ENCODE measurements at regions not wholly inside any gene's neighbourhood (a gene's known extent, or its start where the extent isn't known, plus 50 kb on each side); places are given as distances from the start of the nearest gene placed in this dataset.
"Not testable (repeated sequence)": the region's sequence is repeated elsewhere in the genome, so short reads cannot be mapped to it uniquely, and the experiment has no call there.

GRCh38 chr11:38759394-38759793 is 2161.4 kb upstream of the RAG2 start:
- H3K4me2 ChIP-seq (ENCODE audit: low read length), result no peak overlapping the region
- H3K27me3 ChIP-seq (ENCODE audit: control insufficient read depth, insufficient read depth, low read length), result no peaks in the 10 kb centered on the region
- no peaks in the 10 kb centered on the region for H3K4me1 ChIP-seq
- H3K27ac ChIP-seq, result no peak overlapping the region
- H3K9ac ChIP-seq, result no peak overlapping the region
- H2AFZ ChIP-seq, result no peak overlapping the region
- H3K9me3 ChIP-seq (ENCODE audit: control insufficient read depth, low read length), result no peaks in the 10 kb centered on the region
- TF ChIP-seq, protein P1, sequence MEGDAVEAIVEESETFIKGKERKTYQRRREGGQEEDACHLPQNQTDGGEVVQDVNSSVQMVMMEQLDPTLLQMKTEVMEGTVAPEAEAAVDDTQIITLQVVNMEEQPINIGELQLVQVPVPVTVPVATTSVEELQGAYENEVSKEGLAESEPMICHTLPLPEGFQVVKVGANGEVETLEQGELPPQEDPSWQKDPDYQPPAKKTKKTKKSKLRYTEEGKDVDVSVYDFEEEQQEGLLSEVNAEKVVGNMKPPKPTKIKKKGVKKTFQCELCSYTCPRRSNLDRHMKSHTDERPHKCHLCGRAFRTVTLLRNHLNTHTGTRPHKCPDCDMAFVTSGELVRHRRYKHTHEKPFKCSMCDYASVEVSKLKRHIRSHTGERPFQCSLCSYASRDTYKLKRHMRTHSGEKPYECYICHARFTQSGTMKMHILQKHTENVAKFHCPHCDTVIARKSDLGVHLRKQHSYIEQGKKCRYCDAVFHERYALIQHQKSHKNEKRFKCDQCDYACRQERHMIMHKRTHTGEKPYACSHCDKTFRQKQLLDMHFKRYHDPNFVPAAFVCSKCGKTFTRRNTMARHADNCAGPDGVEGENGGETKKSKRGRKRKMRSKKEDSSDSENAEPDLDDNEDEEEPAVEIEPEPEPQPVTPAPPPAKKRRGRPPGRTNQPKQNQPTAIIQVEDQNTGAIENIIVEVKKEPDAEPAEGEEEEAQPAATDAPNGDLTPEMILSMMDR (IDR thresholded peaks at IDR 0.05), result no peak
- H3K79me2 ChIP-seq, result no peaks in the 10 kb centered on the region
- H3K4me3 ChIP-seq (ENCODE audit: low read depth, low read length), result no peak overlapping the region
- no peaks in the 10 kb centered on the region for H3K36me3 ChIP-seq (ENCODE audit: control insufficient read depth, insufficient read depth, low read length)

DNA sequence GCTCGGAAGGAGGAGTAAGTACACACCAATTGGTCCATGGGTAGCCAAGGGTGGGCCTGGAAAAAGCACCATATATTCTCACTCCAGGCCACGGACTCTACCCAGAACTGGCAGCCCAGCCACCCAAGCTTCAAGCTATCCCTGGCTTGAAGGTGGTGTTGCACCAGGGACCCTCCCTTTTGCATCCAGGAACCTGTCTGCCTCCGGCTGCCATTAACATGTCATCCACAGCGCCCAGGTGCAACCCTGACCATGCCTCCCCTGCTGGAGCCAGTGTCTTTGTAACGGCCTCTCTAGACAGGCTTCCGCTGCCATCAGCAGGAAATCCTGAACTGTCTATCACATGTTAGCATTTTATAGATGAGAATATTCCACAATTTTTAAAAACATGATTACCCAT is 2158.5 kb upstream of the RAG2 start:
- Histone ChIP-seq H3K36me3 (ENCODE audit: control insufficient read depth, insufficient read depth, low read length) (no peaks in the 10 kb centered on the region), H3K4me1 (no peaks in the 10 kb centered on the region), H3K4me3 (ENCODE audit: low read depth, low read length) (no peak overlapping the region), H3K9me3 (ENCODE audit: control insufficient read depth, low read length) (no peaks in the 10 kb centered on the region), H2AFZ (no peak overlapping the region), H3K79me2 (no peaks in the 10 kb centered on the region), H3K27me3 (ENCODE audit: control insufficient read depth, insufficient read depth, low read length) (no peaks in the 10 kb centered on the region), H3K27ac (no peak overlapping the region), H3K9ac (no peak overlapping the region), H3K4me2 (ENCODE audit: low read length) (no peak overlapping the region)
- TF ChIP-seq, protein P1 (IDR thresholded peaks at IDR 0.05), result no peak

- Histone ChIP-seq H3K4me1 (no peaks in the 10 kb centered on the region), H3K9me3 (ENCODE audit: control insufficient read depth, low read length) (no peaks in the 10 kb centered on the region), H3K4me3 (ENCODE audit: low read depth, low read length) (no peak overlapping the region), H3K79me2 (no peaks in the 10 kb centered on the region), H2AFZ (no peak overlapping the region), H3K27me3 (ENCODE audit: control insufficient read depth, insufficient read depth, low read length) (no peaks in the 10 kb centered on the region), H3K36me3 (ENCODE audit: control insufficient read depth, insufficient read depth, low read length) (no peaks in the 10 kb centered on the region), H3K9ac (no peak overlapping the region), H3K4me2 (ENCODE audit: low read length) (no peak overlapping the region), H3K27ac (no peak overlapping the region)
- TF ChIP-seq, protein P1 (IDR thresholded peaks at IDR 0.05), result no peak
Measured at GRCh38 chr11:38751421-38751820, 2153.4 kb upstream of the RAG2 start.

DNA sequence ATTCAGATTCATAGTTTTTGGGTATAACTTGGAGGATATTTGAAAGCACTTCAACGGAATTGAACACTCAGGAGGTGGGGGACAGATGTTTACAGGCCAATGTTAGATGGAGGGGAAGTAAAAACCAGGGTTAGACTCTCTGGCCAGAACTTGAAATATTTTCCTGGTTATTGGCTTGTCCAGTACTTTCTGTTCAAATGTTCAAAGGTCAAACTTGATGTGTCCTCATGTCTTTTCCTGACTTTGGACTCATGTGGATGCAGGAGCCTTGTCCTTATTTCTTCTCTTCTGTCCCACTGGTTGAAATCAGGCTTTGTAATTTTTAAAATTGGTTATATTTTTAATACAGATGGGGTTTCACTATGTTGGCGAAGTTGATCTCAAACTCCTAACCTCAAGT is 2148.5 kb upstream of the RAG2 start:
- H3K9me3 ChIP-seq (ENCODE audit: control insufficient read depth, low read length); H3K79me2 ChIP-seq; H2AFZ ChIP-seq; H3K27ac ChIP-seq; H3K4me3 ChIP-seq (ENCODE audit: low read depth, low read length); H3K4me1 ChIP-seq; H3K9ac ChIP-seq; H3K4me2 ChIP-seq (ENCODE audit: low read length); H3K36me3 ChIP-seq (ENCODE audit: control insufficient read depth, insufficient read depth, low read length); H3K27me3 ChIP-seq (ENCODE audit: control insufficient read depth, insufficient read depth, low read length): not testable (repeated sequence)

- Histone ChIP-seq H2AFZ (no peak overlapping the region), H3K27ac (no peak overlapping the region), H3K9me3 (ENCODE audit: control insufficient read depth, low read length) (no peaks in the 10 kb centered on the region), H3K27me3 (ENCODE audit: control insufficient read depth, insufficient read depth, low read length) (no peaks in the 10 kb centered on the region), H3K4me1 (no peaks in the 10 kb centered on the region), H3K79me2 (no peaks in the 10 kb centered on the region), H3K4me3 (ENCODE audit: low read depth, low read length) (no peak overlapping the region), H3K4me2 (ENCODE audit: low read length) (no peak overlapping the region), H3K9ac (no peak overlapping the region), H3K36me3 (ENCODE audit: control insufficient read depth, insufficient read depth, low read length) (no peaks in the 10 kb centered on the region)
- TF ChIP-seq, protein P1 (IDR thresholded peaks at IDR 0.05), result no peak
Measured at GRCh38 chr11:38723361-38723760, 2125.3 kb upstream of the RAG2 start.
